ENCODE measurements at regions not wholly inside any gene's neighbourhood (a gene's known extent, or its start where the extent isn't known, plus 50 kb on each side); places are given as distances from the start of the nearest gene placed in this dataset.

- Histone ChIP-seq H3K4me3 (no peak overlapping the region), H3K4me1 (no peaks in the 10 kb centered on the region), H3K9me3 (no peaks in the 10 kb centered on the region), H3K27me3 (no peaks in the 10 kb centered on the region), H3K27ac (no peak overlapping the region), H3K36me3 (no peaks in the 10 kb centered on the region)
- intact Hi-C loops (cut with DNase I; ENCODE audit: low total_unique reads), result no loop called here
- no peak for DNase-seq
- TF ChIP-seq POLR2A (IDR thresholded peaks at IDR 0.05) (no peak), POLR2AphosphoS5 (IDR thresholded peaks at IDR 0.05) (no peak), CTCF (IDR thresholded peaks at IDR 0.05) (no peak), EP300 (IDR thresholded peaks at IDR 0.05) (no peak)
- 57 to 72% (median 68%) methylated on average over 3 of the region's 3 CpGs for WGBS, 5 donors
Observed at GRCh38 chr1:221793439-221794078, 51.7 kb upstream of the DUSP10 start.

- intact Hi-C loops (cut with DNase I; ENCODE audit: low total_unique reads), result no loop called here
- no peaks in the 10 kb centered on the region for H3K27me3 ChIP-seq
- TF ChIP-seq EP300 (IDR thresholded peaks at IDR 0.05) (no peak), POLR2A (IDR thresholded peaks at IDR 0.05) (no peak), CTCF (IDR thresholded peaks at IDR 0.05) (no peak), POLR2AphosphoS5 (IDR thresholded peaks at IDR 0.05) (no peak)
- H3K9me3 ChIP-seq, result no peaks in the 10 kb centered on the region
- no peak overlapping the region for H3K4me3 ChIP-seq
- 67 to 94% (median 90%) methylated on average over 2 of the region's 2 CpGs for WGBS, 5 donors
- no peak overlapping the region for H3K27ac ChIP-seq
- no peaks in the 10 kb centered on the region for H3K36me3 ChIP-seq
- H3K4me1 ChIP-seq, result no peaks in the 10 kb centered on the region
- DNase-seq, result no peak
Observed at GRCh38 chr1:221791846-221792245, 50.0 kb upstream of the DUSP10 start.

Small RNAs in the stretch of these regions (small RNA-seq; reads per million reads assigned to genes)
- gene RNU6-403P, result 0 reads per million in 4 donors

All from stomach (tissue), 8 donors.